Activated CD4-positive, alpha-beta T cell treated with anti-CD3 and anti-CD28 coated beads, Interleukin-2, Interleukin-4, amounts not matched to agents 100 ng/mL and 50 ng/mL, durations not matched to agents 16 hours and 8 hours (primary cell): ENCODE measurements at regions not wholly inside any gene's neighbourhood (a gene's known extent, or its start where the extent isn't known, plus 50 kb on each side); places are given as distances from the start of the nearest gene placed in this dataset.

Experiments
- DNase-seq: peaks from one replicate; pipeline ENCODE4 v3.0.0-alpha.2; 2020; ENCODE audit warnings: low spot score

DNA sequence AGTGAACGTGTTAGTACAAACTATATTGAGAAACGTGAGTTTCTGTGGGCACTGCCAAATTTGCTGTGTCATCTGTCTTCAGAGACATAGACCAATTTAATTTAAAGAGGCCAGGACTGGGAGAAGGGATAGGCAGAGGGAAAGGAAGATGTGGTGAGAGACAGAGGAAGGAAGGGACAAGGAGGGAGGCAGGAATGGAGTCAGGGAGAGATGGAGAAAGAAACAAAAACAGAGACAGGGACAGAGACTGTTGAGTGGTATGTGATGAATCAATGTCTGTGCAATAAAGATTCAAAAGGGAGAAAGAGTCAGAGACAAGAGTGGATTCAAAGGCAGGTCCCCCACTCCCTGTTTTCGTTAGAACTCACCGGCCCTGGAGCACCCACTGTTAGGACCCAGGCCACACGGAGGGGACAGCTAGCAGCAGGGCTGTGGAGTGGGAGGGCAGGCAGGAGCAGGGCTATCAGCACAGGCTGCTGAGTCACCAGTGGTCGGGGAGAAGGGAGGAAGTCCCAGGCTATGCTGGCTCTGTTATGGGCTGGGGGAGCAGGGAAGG lies 51.6 kb upstream of the CHD6 start:
- no peak for DNase-seq

DNA sequence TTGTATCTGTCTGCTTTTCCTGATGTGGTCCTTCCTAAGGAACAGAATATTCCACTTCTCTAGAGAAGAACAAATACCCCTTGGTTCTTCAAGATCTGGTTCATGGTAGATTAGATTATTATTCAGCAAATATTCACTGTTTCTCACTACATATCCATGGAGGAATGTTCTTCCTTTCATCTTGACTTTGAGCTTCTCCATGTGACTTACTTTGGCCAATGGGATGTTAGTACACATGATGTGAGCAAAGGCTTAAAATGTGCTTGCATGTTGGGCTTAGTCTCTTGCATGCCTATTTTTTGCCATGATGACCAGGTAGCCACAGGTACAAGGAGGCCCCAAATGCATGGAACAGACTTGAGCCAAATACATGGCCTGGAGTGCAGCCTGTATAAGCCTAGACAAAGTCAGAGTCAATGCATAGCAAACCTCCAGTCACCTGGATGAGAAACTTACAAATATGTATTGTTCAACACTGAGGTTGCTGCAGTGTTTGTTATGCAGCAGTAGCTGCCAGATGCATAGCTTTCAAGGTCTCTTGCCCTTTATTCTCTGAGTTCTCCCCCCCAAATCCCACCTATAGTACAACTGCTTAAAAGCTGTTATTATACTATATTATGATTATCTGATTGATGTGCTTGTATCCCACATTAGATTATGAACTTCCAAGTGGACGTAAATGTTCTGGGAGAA lies 50.0 kb upstream of the CHD6 start:
- DNase-seq, result no peak
